Common myeloid progenitor, CD34-positive (primary cell): ENCODE measurements at regions not wholly inside any gene's neighbourhood (a gene's known extent, or its start where the extent isn't known, plus 50 kb on each side); places are given as distances from the start of the nearest gene placed in this dataset.
"Not testable (repeated sequence)": the region's sequence is repeated elsewhere in the genome, so short reads cannot be mapped to it uniquely, and the experiment has no call there.

Experiments used
- CTCF ChIA-PET: fragments of 350-600 bp; sonication (Branson Sonifier 250); formaldehyde crosslinking; loops from one replicate; lab custom pipeline; 2021; ENCODE audit warnings: antibody characterized with exemption; lab: Charles Lee
- POLR2A ChIA-PET: fragments of 350-600 bp; sonication (Branson Sonifier 250); formaldehyde crosslinking; loops from one replicate; lab custom pipeline; 2021; ENCODE audit warnings: antibody characterized with exemption; lab: Charles Lee
- DNase-seq, 3 donors: peaks; one replicate each; pipeline versions ENCODE4 v3.0.0 to v3.0.0-alpha.2; 2013
- H3K27ac ChIP-seq, 2 experiments: 1 replicate in 1 of 2; 2 replicates in 1 of 2; pipeline ENCODE4 v1.7.0; 2013; ENCODE audit warnings: inconsistent platforms in 2 of 2, low read length in 2 of 2, mild to moderate bottlenecking in 2 of 2, low read depth in 1 of 2, moderate library complexity in 1 of 2; ENCODE audit not compliant: severe bottlenecking in 2 of 2, insufficient read depth in 1 of 2, poor library complexity in 1 of 2
- H3K27me3 ChIP-seq, 5 experiments: replicated peaks in 2 of 5; 1 replicate in 3 of 5; 2 replicates in 2 of 5; pipeline versions ENCODE4 v1.6.1 to v1.7.0; 2013; ENCODE audit warnings: low read length in 4 of 5, mild to moderate bottlenecking in 2 of 5, moderate library complexity in 2 of 5, inconsistent platforms in 1 of 5; ENCODE audit not compliant: insufficient read depth in 5 of 5, control insufficient read depth in 4 of 5
- H3K36me3 ChIP-seq, 4 experiments: 1 replicate in 2 of 4; 2 replicates in 2 of 4; pipeline versions ENCODE4 v1.6.1 to v1.7.0; 2013; ENCODE audit warnings: low read length in 3 of 4, control low read depth in 1 of 4, mild to moderate bottlenecking in 1 of 4; ENCODE audit not compliant: control insufficient read depth in 4 of 4, insufficient read depth in 4 of 4
- H3K4me1 ChIP-seq, 4 experiments: 1 replicate in 3 of 4; 2 replicates in 1 of 4; pipeline versions ENCODE4 v1.6.1 to v1.7.1; 2013; ENCODE audit warnings: low read length in 3 of 4, mild to moderate bottlenecking in 3 of 4, control low read depth in 1 of 4, inconsistent platforms in 1 of 4, moderate library complexity in 1 of 4; ENCODE audit not compliant: control insufficient read depth in 4 of 4, insufficient read depth in 4 of 4; ENCODE audit errors: control extremely low read depth in 1 of 4
- H3K4me3 ChIP-seq, 7 experiments: 1 replicate in 4 of 7; 2 replicates in 3 of 7; pipeline versions ENCODE4 v1.5.1 to v1.7.0; 2013; ENCODE audit warnings: mild to moderate bottlenecking in 7 of 7, low read length in 6 of 7, moderate library complexity in 6 of 7, inconsistent platforms in 2 of 7, low read depth in 2 of 7, control low read depth in 1 of 7; ENCODE audit not compliant: insufficient read depth in 4 of 7, control insufficient read depth in 1 of 7; ENCODE audit errors: extremely low read depth in 1 of 7
- H3K9me3 ChIP-seq, 5 experiments: 1 replicate in 4 of 5; 2 replicates in 1 of 5; pipeline versions ENCODE4 v1.6.1 to v1.7.1; 2013; ENCODE audit warnings: low read length in 4 of 5, mild to moderate bottlenecking in 2 of 5, inconsistent platforms in 1 of 5, low read depth in 1 of 5, moderate library complexity in 1 of 5; ENCODE audit not compliant: control insufficient read depth in 4 of 5, insufficient read depth in 2 of 5; ENCODE audit errors: control extremely low read depth in 1 of 5
- WGBS: methylation state at CpG from one replicate; pipeline ENCODE4 v1.1.5; 2013; ENCODE audit not compliant: insufficient coverage; 5-methylcytosine and 5-hydroxymethylcytosine counted together

DNA sequence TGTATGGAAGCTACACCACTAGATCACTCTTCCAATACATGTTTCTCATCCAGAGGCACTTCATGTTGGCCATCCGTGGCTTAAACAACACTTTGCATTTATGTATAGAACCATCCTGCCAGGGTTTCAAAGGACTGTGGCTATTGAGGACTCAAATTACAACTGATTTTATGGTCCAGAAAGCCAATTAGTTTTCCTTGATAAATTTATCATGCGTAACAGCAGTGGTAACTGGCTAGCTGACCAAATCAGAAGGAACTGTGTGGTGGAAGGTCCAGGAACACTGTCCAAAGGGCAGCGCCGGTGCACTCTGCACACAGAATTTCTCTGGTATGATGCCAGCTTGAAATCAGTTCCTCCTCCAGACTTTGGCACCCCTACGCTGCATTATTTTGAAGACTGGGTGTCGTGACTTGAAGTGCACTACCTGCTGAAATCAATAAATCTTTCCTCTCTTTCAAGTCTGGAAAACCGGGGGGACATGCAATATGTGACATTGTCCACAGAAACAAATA lies 69.3 kb upstream of the TMEM252 start:
- Histone ChIP-seq H3K27ac (no peak overlapping the region), H3K4me3 (no peak overlapping the region), H3K36me3 (no peaks in the 10 kb centered on the region), H3K4me1 (no peaks in the 10 kb centered on the region), H3K9me3 (peaks cover 0 to 3% (median 0%) of the 10 kb centered on the region in 5 experiments), H3K27me3 (no peaks in the 10 kb centered on the region)
- 97% methylated on average over 7 of the region's 7 CpGs for WGBS
- no peak for DNase-seq
- POLR2A ChIA-PET, result no interaction called here
- CTCF ChIA-PET, result interaction anchor here (0.6 to 1.2 kb wide), 2 partner anchors 26 to 267 kb away, joined by 3 read pairs; no protein-coding TSS in a partner anchor

- ChIA-PET POLR2A (no interaction called here), CTCF (no interaction called here)
- H3K27ac ChIP-seq, result no peak overlapping the region
- no peak for DNase-seq
- no peaks in the 10 kb centered on the region for H3K27me3 ChIP-seq
- H3K4me1 ChIP-seq, result no peaks in the 10 kb centered on the region
- H3K9me3 ChIP-seq, result peaks cover 0 to 3% (median 0%) of the 10 kb centered on the region in 5 experiments
- WGBS, result 100% methylated on average over 4 of the region's 4 CpGs
- no peaks in the 10 kb centered on the region for H3K36me3 ChIP-seq
- H3K4me3 ChIP-seq, result no peak overlapping the region
Observed at GRCh38 chr9:68614121-68614520, 73.4 kb upstream of the TMEM252 start.

- H3K27ac ChIP-seq, H3K27me3 ChIP-seq, H3K9me3 ChIP-seq, POLR2A ChIA-PET, H3K4me1 ChIP-seq, H3K36me3 ChIP-seq, H3K4me3 ChIP-seq, DNase-seq, CTCF ChIA-PET: not testable (repeated sequence)
- WGBS, result 94% methylated on average over 20 of the region's 32 CpGs
Observed at GRCh38 chr9:68617011-68617410, 76.3 kb upstream of the TMEM252 start.

DNA sequence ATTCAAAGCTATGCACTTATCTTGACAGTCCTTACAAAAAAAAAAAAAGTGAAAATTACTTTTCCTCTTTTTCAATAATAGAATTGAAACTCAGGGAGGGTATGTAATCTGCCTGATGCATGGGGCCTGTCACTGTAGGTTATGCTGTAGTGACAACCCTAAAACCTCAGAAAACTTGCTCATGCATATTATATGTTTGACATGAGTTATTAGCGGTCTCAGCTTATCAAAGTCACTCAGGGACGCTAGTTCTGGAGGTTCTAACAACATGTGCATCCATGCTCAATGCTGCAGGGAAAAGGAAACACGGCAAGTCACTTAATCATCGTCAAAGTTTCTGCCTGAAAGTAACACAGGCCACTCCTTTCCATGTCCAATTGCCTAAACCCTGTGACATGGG lies 78.4 kb upstream of the TMEM252 start:
- Histone ChIP-seq H3K4me3 (no peak overlapping the region), H3K36me3 (no peaks in the 10 kb centered on the region), H3K4me1 (no peaks in the 10 kb centered on the region), H3K27ac (no peak overlapping the region), H3K27me3 (no peaks in the 10 kb centered on the region), H3K9me3 (peaks cover 0 to 3% (median 0%) of the 10 kb centered on the region in 5 experiments)
- ChIA-PET POLR2A (no interaction called here), CTCF (no interaction called here)
- DNase-seq, result peak; percentile 14 to 75 (median 51)
- 53% methylated on average over 4 of the region's 4 CpGs for WGBS

DNA sequence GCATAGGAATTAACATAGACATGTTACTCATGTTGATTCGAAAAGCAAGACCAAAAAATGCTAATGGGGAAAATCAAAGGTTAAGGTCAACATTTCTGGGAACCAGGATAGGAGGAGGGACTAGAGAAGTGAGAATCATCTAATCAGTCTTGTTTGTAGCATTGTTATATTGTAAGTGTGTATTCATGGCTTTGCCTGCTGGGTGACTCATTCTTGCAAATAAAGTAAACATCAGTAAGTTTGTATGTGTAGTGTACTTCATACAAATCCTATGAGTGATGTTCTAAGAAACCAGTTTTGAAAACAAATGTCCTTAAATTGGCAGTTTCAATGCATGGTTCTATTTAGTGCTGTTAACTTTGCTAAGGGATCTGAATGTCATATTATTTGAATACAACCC lies 79.0 kb upstream of the TMEM252 start:
- ChIA-PET CTCF (no interaction called here), POLR2A (no interaction called here)
- Histone ChIP-seq H3K9me3 (peaks cover 0 to 1% (median 0%) of the 10 kb centered on the region in 5 experiments), H3K27ac (no peak overlapping the region), H3K4me1 (no peaks in the 10 kb centered on the region), H3K4me3 (no peak overlapping the region), H3K27me3 (no peaks in the 10 kb centered on the region), H3K36me3 (no peaks in the 10 kb centered on the region)
- whole genome bisulfite sequencing, result no CpG with 5 or more reads among the region's 1 CpG
- no peak for DNase-seq

GRCh38 chr9:68625559-68625958 lies 79.5 kb upstream of the PIP5K1B start:
- H3K27me3 ChIP-seq, result no peaks in the 10 kb centered on the region
- no peaks in the 10 kb centered on the region for H3K36me3 ChIP-seq
- no peaks in the 10 kb centered on the region for H3K4me1 ChIP-seq
- 90% methylated on average over 4 of the region's 5 CpGs for WGBS
- no peak overlapping the region for H3K27ac ChIP-seq
- no peaks in the 10 kb centered on the region for H3K9me3 ChIP-seq
- ChIA-PET CTCF (no interaction called here), POLR2A (no interaction called here)
- H3K4me3 ChIP-seq, result no peak overlapping the region
- DNase-seq, result no peak

- Histone ChIP-seq H3K9me3 (no peaks in the 10 kb centered on the region), H3K27ac (no peak overlapping the region), H3K4me3 (no peak overlapping the region), H3K36me3 (no peaks in the 10 kb centered on the region), H3K4me1 (no peaks in the 10 kb centered on the region), H3K27me3 (no peaks in the 10 kb centered on the region)
- 88% methylated on average over 2 of the region's 2 CpGs for WGBS
- DNase-seq, result no peak
- ChIA-PET POLR2A (no interaction called here), CTCF (interaction anchor here (1.1 to 1.3 kb wide), 2 partner anchors 42 to 358 kb away, joined by 3 read pairs; no protein-coding TSS in a partner anchor)
Observed at GRCh38 chr9:68626526-68626925, 78.5 kb upstream of the PIP5K1B start.
